CD4-positive, alpha-beta memory T cell (primary cell): ENCODE measurements at regions not wholly inside any gene's neighbourhood (a gene's known extent, or its start where the extent isn't known, plus 50 kb on each side); places are given as distances from the start of the nearest gene placed in this dataset.
"Not testable (repeated sequence)": the region's sequence is repeated elsewhere in the genome, so short reads cannot be mapped to it uniquely, and the experiment has no call there.

Source experiments
- CTCF ChIA-PET: fragments of 350-600 bp; sonication (Branson Sonifier 250); formaldehyde crosslinking; loops from one replicate; lab custom pipeline; 2021; ENCODE audit warnings: inconsistent platforms; ENCODE audit not compliant: partially characterized antibody; lab: Charles Lee
- POLR2A ChIA-PET: fragments of 350-600 bp; sonication (Branson Sonifier 250); formaldehyde crosslinking; loops from one replicate; lab custom pipeline; 2021; ENCODE audit not compliant: partially characterized antibody; lab: Charles Lee
- DNase-seq, 5 donors: peaks; one replicate each; pipeline versions ENCODE4 v3.0.0 to v3.0.0-alpha.2; 2020 to 2022; ENCODE audit warnings: mixed read lengths in 1 of 5
- H3K27ac ChIP-seq: one replicate; pipeline ENCODE4 v1.7.0; 2013; ENCODE audit warnings: low read depth, low read length
- H3K27me3 ChIP-seq: 2 replicates; pipeline ENCODE4 v1.7.0; 2013; ENCODE audit warnings: mild to moderate bottlenecking, low read length, moderate library complexity; ENCODE audit not compliant: insufficient read depth
- H3K36me3 ChIP-seq: 2 replicates; pipeline ENCODE4 v1.7.0; 2013; ENCODE audit warnings: mild to moderate bottlenecking, low read length, moderate library complexity; ENCODE audit not compliant: insufficient read depth
- H3K4me1 ChIP-seq: 2 replicates; pipeline ENCODE4 v1.7.0; 2013; ENCODE audit warnings: mild to moderate bottlenecking, low read length, moderate library complexity; ENCODE audit not compliant: insufficient read depth
- H3K4me3 ChIP-seq, 2 donors: one replicate each; pipeline ENCODE4 v1.7.0; 2013; ENCODE audit warnings: low read length in 2 of 2, mild to moderate bottlenecking in 1 of 2
- H3K9me3 ChIP-seq, 2 donors: one replicate each; pipeline ENCODE4 v1.7.0; 2013; ENCODE audit warnings: low read length in 2 of 2, control low read depth in 1 of 2; ENCODE audit not compliant: control insufficient read depth in 1 of 2
- H3K27ac Mint-ChIP-seq, 7 donors: one replicate each; pipeline ENCODE4 v1.8.0; 2020 to 2021; ENCODE audit warnings: mixed read lengths in 7 of 7, mild to moderate bottlenecking in 6 of 7, inconsistent platforms in 3 of 7, moderate library complexity in 3 of 7
- H3K27me3 Mint-ChIP-seq, 2 donors: one replicate each; pipeline ENCODE4 v1.8.0; 2020 to 2021; ENCODE audit warnings: mixed read lengths in 2 of 2
- H3K36me3 Mint-ChIP-seq, 2 donors: one replicate each; pipeline ENCODE4 v1.8.0; 2020 to 2021; ENCODE audit warnings: mixed read lengths in 2 of 2, inconsistent platforms in 1 of 2, mild to moderate bottlenecking in 1 of 2
- H3K4me1 Mint-ChIP-seq, 4 donors: one replicate each; pipeline ENCODE4 v1.8.0; 2020 to 2021; ENCODE audit warnings: mixed read lengths in 4 of 4, mild to moderate bottlenecking in 1 of 4
- H3K4me3 Mint-ChIP-seq, 8 donors: one replicate each; pipeline ENCODE4 v1.8.0; 2020 to 2021; ENCODE audit warnings: mixed read lengths in 8 of 8, mild to moderate bottlenecking in 7 of 8, moderate library complexity in 6 of 8, inconsistent platforms in 3 of 8
- H3K9me3 Mint-ChIP-seq, 8 donors: one replicate each; pipeline ENCODE4 v1.8.0; 2020 to 2021; ENCODE audit warnings: mixed read lengths in 8 of 8, mild to moderate bottlenecking in 5 of 8, inconsistent platforms in 3 of 8, moderate library complexity in 1 of 8
- intact Hi-C: fragments of 100-400 bp; cut with micrococcal nuclease; formaldehyde crosslinking; loops from one replicate; pipeline ENCODE4 v1.15.1; 2023

DNA sequence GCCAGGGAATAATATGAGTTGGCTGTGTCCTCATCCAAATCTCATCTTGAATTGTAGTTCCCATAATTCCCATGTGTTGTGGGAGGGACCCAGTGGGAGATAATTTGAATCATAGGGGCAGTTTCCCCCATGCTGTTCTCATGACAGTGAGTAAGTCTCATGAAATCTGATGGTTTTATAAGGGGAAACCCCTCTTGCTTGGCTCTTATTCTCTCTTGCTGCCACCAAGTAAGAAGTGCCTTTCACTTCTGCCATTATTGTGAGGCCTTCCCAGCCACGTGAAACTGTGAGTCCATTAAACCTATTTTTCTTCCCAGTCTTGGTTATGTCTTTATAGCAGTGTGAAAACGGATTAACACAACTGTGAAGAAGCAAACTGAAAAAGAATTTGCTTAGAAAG is 80.1 kb downstream of the CMAS start:
- DNase-seq, H3K4me1 Mint-ChIP-seq, H3K4me3 Mint-ChIP-seq, intact Hi-C loops, H3K27me3 Mint-ChIP-seq, H3K4me3 ChIP-seq, H3K36me3 ChIP-seq, POLR2A ChIA-PET, H3K27ac ChIP-seq, CTCF ChIA-PET, H3K27me3 ChIP-seq, H3K27ac Mint-ChIP-seq, H3K9me3 ChIP-seq, H3K36me3 Mint-ChIP-seq, H3K4me1 ChIP-seq: not testable (repeated sequence)
- H3K9me3 Mint-ChIP-seq: peaks cover 0 to 16% (median 9%) of the 10 kb centered on the region in 8 donors

- CTCF ChIA-PET: no interaction called here
- Histone ChIP-seq H3K27ac (no peak overlapping the region), H3K9me3 (no peaks in the 10 kb centered on the region), H3K4me1 (no peaks in the 10 kb centered on the region), H3K36me3 (no peaks in the 10 kb centered on the region), H3K4me3 (no peak overlapping the region), H3K27me3 (no peaks in the 10 kb centered on the region)
- POLR2A ChIA-PET: no interaction called here
- peaks cover 0 to 16% (median 9%) of the 10 kb centered on the region in 8 donors for H3K9me3 Mint-ChIP-seq
- no peak overlapping the region for H3K27ac Mint-ChIP-seq
- intact Hi-C loops: no loop called here
- DNase-seq: no peak
- H3K27me3 Mint-ChIP-seq: no peaks in the 10 kb centered on the region
- H3K36me3 Mint-ChIP-seq: no peaks in the 10 kb centered on the region
- peaks cover 0 to 6% (median 2%) of the 10 kb centered on the region in 4 donors for H3K4me1 Mint-ChIP-seq
- H3K4me3 Mint-ChIP-seq: no peak overlapping the region
Measured at GRCh38 chr12:22126758-22127157, 80.7 kb downstream of the CMAS start.

- no peaks in the 10 kb centered on the region for H3K36me3 Mint-ChIP-seq
- peaks cover 0 to 16% (median 7%) of the 10 kb centered on the region in 8 donors for H3K9me3 Mint-ChIP-seq
- no peaks in the 10 kb centered on the region for H3K9me3 ChIP-seq
- no peak for DNase-seq
- POLR2A ChIA-PET: interaction anchor here (1.0 kb wide), 1 partner anchor 9 kb away, joined by 4 read pairs; no protein-coding TSS in a partner anchor
- no peak overlapping the region for H3K4me3 ChIP-seq
- no peaks in the 10 kb centered on the region for H3K36me3 ChIP-seq
- no peaks in the 10 kb centered on the region for H3K27me3 ChIP-seq
- H3K4me1 Mint-ChIP-seq: peaks cover 0 to 6% (median under 1%) of the 10 kb centered on the region in 4 donors
- no peaks in the 10 kb centered on the region for H3K27me3 Mint-ChIP-seq
- CTCF ChIA-PET: no interaction called here
- intact Hi-C loops: no loop called here
- no peak overlapping the region for H3K27ac ChIP-seq
- no peaks in the 10 kb centered on the region for H3K4me1 ChIP-seq
- H3K4me3 Mint-ChIP-seq: no peak overlapping the region
- no peak overlapping the region for H3K27ac Mint-ChIP-seq
Measured at GRCh38 chr12:22130671-22131070, 84.7 kb downstream of the CMAS start.

DNA sequence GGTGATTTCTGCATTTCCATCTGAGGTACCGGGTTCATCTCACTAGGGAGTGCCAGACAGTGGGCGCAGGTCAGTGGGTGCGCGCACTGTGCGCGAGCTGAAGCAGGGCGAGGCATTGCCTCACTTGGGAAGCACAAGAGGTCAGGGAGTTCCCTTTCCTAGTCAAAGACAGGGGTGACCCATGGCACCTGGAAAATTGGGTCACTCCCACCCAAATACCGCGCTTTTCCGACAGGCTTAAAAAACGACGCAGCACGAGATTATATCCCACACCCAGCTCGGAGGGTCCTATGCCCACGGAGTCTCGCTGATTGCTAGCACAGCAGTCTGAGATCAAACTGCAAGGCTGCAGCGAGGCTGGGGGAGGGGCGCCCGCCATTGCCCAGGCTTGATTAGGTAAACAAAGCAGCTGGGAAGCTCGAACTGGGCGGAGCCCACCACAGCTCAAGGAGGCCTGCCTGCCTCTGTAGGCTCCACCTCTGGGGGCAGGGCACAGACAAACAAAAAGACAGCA is 90.6 kb downstream of the CMAS start:
- H3K36me3 ChIP-seq, H3K4me3 Mint-ChIP-seq, CTCF ChIA-PET: not testable (repeated sequence)

More for the DNA sequence above, 90.6 kb downstream of the CMAS start:
- H3K27ac Mint-ChIP-seq, H3K27ac ChIP-seq, H3K4me3 ChIP-seq, H3K9me3 ChIP-seq, H3K36me3 Mint-ChIP-seq, DNase-seq, H3K4me1 Mint-ChIP-seq, H3K27me3 ChIP-seq, H3K4me1 ChIP-seq, intact Hi-C loops, POLR2A ChIA-PET, H3K9me3 Mint-ChIP-seq, H3K27me3 Mint-ChIP-seq: not testable (repeated sequence)
